Fibroblast of villous mesenchyme (primary cell): ENCODE measurements at regions not wholly inside any gene's neighbourhood (a gene's known extent, or its start where the extent isn't known, plus 50 kb on each side); places are given as distances from the start of the nearest gene placed in this dataset.

Experiments
- DNase-seq: peaks from one replicate; pipeline ENCODE4 v3.0.0-alpha.2; 2010; ENCODE audit warnings: low read depth
- H3K4me3 ChIP-seq: 2 replicates; pipeline ENCODE4 v1.5.1; 2011; ENCODE audit warnings: low read depth, mild to moderate bottlenecking, low read length
- TF ChIP-seq, protein P1 (sequence below): IDR thresholded peaks from 2 replicates; pipeline ENCODE4 v1.5.1; 2012; ENCODE audit warnings: low read depth, mild to moderate bottlenecking, low read length; ENCODE audit not compliant: insufficient read depth

- no peak overlapping the region for H3K4me3 ChIP-seq
- TF ChIP-seq, protein P1, sequence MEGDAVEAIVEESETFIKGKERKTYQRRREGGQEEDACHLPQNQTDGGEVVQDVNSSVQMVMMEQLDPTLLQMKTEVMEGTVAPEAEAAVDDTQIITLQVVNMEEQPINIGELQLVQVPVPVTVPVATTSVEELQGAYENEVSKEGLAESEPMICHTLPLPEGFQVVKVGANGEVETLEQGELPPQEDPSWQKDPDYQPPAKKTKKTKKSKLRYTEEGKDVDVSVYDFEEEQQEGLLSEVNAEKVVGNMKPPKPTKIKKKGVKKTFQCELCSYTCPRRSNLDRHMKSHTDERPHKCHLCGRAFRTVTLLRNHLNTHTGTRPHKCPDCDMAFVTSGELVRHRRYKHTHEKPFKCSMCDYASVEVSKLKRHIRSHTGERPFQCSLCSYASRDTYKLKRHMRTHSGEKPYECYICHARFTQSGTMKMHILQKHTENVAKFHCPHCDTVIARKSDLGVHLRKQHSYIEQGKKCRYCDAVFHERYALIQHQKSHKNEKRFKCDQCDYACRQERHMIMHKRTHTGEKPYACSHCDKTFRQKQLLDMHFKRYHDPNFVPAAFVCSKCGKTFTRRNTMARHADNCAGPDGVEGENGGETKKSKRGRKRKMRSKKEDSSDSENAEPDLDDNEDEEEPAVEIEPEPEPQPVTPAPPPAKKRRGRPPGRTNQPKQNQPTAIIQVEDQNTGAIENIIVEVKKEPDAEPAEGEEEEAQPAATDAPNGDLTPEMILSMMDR, result no peak
- DNase-seq, result no peak
These were observed 611.1 kb downstream of the BRD1 start for GRCh38 chr22:49216579-49216978.

- no peak overlapping the region for H3K4me3 ChIP-seq
- no peak for DNase-seq
These were observed 611.8 kb downstream of the BRD1 start for GRCh38 chr22:49215840-49216239.

DNA sequence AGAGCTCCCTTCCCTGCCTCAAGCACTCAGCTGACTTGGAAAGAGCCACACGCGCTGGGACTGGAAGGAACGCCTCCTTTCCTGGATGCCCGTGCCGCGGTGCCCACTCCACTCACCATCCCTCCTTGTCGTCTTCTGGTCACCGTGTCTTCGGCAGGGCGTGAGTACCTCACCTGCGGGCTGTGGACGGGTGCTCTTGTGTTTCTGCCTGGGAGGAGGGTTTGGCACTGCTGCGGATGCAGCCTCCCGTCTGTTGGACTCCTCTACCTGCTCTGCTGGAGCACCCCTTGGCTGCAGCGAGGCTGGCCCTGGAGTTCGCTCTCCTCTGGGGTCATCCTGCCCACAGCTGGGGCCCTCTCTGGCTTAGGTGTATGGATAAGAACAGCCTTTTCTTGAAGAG, 612.7 kb downstream of the BRD1 start:
- no peak for DNase-seq
- TF ChIP-seq, protein P1, result no peak
- no peak overlapping the region for H3K4me3 ChIP-seq

More at GRCh38 chr22:49215840-49216239, 611.8 kb downstream of the BRD1 start:
- TF ChIP-seq, protein P1, result no peak

- no peak overlapping the region for H3K4me3 ChIP-seq
- DNase-seq, result no peak
- TF ChIP-seq, protein P1, result no peak
These were observed 613.8 kb downstream of the BRD1 start for GRCh38 chr22:49213731-49214352.

GRCh38 chr22:49212466-49212865, 615.2 kb downstream of the BRD1 start:
- TF ChIP-seq, protein P1, result no peak
- H3K4me3 ChIP-seq, result no peak overlapping the region
- no peak for DNase-seq

GRCh38 chr22:49212002-49212401, 615.7 kb downstream of the BRD1 start:
- DNase-seq, result no peak
- H3K4me3 ChIP-seq, result no peak overlapping the region
- TF ChIP-seq, protein P1, result no peak

- DNase-seq, result no peak
- TF ChIP-seq, protein P1, result no peak
- H3K4me3 ChIP-seq, result no peak overlapping the region
These were observed 616.5 kb downstream of the BRD1 start for GRCh38 chr22:49211176-49211575.
